NCI-H2171 treated with DMSO at 0.1 percent for 48 hours (cell line): ENCODE measurements at regions not wholly inside any gene's neighbourhood (a gene's known extent, or its start where the extent isn't known, plus 50 kb on each side); places are given as distances from the start of the nearest gene placed in this dataset.
A peak's percentile ranks its signal among the peaks of the same experiment; 100 is the strongest.

Source experiments
- DNase-seq: peaks from one replicate; lab custom pipeline; 2025; lab: John Stamatoyannopoulos, UW

DNA sequence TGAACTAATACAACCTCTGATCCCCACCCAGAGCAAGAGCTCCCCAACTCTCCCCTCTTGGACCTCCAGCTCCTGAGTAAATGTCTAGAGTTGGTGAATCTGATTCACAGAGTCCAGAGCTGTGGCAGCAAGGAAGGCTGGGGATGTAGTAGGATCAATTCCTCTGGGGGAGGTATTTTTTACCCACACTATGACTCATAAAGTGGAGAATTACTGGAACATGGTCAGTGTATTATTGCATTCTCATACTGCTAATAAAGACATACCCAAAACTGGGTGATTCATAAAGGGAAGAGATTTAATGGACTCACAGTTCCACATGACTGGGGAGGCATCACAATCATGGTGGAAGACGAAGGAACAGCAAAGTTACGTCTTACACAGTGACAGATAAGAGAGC, 496.7 kb downstream of the EFNB2 start:
- DNase-seq = no peak

GRCh38 chr13:106036870-106037269, 498.6 kb downstream of the EFNB2 start:
- no peak for DNase-seq

DNA sequence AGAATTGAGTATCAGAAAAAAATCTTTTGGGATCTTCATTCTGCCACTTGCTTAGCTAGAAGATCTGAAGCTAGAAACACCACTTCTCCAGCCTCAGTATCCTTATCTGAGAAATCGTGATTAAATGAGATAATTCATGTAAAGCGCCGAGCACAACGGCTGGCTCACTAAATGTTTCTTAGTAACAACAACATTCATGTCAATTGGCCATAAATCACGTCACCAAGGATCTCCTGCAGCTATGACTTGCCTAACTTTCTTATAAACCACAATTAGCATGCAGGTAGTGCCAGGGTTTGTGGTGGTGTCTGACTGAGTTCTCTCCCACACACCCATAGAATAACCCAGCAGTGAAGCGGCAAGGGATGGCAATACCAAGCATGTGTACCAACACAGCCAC, 501.3 kb downstream of the EFNB2 start:
- DNase-seq = no peak

DNA sequence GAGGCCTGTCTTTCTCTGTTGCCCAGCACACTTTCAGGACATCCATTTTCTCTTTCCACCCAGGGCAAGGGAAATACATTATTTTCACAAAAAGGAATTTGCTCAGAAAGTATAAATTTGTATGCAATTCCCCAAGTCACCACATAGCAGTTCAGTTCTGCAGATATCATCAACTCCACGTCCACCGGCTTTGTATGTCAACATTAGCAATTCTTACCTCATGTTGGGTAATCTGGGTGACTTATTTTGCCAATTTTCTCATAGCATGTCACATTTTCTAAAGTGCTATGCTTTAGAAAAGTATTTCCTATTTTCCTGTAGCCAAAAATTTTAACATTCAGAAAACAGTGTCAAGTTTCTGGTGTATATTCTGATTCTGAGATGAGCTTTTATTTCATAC, 501.8 kb downstream of the EFNB2 start:
- DNase-seq = no peak

DNA sequence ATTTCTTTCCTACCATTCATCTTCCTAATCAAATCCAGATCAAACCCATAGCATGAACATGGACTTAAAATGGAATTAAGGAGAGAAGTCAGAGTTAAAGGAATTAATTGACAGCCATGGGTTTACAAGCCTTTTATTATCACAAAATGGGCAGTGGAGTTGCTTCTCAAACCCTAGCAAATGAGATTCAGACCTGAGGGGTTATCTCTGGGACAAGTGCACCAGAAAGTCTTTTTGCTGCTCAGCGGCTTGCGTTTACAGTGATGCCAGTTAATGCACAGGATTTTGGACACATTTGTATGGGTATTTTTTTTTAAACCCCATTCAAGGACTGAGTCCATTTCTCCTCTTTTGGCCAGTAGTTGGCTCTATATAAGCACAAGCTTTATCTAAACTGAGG, 503.0 kb downstream of the EFNB2 start:
- no peak for DNase-seq

DNA sequence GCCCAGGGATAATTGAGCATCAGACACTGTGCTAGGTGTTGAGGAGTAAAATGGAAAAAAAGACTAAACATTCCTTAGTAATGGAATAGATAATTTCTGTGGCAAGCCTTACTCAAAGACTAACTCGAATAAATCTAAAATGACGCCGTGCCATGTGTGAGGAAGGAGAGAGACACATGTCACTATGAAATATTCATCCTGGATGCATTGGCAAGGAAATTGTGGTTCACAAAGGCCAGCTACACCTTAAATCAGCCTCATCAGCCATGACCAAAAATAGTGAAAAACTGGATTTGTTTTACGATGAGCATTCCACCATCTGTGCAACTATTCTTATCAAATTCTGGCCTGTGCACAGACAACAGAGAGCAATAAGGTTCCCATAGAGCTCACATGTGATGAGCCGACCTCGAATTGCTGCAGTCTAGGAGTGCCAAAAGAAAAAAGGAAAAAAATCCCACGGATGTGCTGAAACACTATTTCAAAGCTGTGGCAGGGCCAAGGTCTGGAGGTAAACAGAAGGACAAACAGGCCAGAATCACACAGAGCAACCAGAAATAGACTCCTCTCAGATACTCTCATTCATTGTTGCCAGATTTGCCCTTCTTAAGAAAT, 505.7 kb downstream of the EFNB2 start:
- DNase-seq = peak; percentile 42

GRCh38 chr13:106028911-106029310, 506.6 kb downstream of the EFNB2 start:
- DNase-seq = no peak

GRCh38 chr13:106011600-106011999, 523.9 kb downstream of the EFNB2 start:
- DNase-seq = no peak

DNA sequence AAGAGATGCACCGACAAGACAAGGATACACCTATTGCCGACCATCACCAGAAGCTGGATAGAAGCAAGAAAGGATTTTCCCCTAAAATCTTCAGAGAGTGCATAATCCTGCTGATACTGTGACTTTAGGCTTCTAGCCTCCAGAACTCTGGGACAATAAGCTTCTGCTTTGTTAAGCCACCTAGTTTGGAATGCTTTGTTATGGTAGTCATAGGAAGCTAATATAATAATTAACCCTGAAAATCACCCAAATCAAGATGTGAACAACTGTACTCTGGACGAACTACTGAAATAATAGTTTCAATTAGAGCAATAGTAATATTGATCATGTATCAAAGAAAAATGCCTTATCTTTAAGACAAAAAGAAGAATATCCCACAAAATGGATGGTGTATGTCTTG, 524.6 kb downstream of the EFNB2 start:
- no peak for DNase-seq

- no peak for DNase-seq
Observed at GRCh38 chr13:106008540-106008939, 526.9 kb downstream of the EFNB2 start.

DNA sequence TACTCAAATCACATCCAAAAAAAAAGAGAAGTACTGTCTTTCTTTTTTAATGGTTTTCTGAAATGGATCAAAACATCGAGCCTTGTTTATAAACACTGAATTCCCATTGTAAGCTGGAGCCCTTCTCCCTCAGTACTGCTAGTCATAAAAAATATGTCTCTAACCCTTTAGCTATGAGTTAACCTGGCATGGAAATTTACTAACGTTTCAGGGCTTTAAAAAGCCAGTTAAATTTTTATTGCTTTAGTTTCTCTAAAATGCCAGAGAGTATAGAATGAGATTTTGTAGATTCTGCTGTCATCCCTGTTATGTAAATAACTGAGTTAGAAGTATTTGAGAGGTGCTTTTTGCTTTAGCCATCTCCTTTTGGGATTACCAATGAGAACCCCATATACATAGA, 528.3 kb downstream of the EFNB2 start:
- no peak for DNase-seq

GRCh38 chr13:106003651-106004050, 531.8 kb downstream of the EFNB2 start:
- DNase-seq = no peak

DNA sequence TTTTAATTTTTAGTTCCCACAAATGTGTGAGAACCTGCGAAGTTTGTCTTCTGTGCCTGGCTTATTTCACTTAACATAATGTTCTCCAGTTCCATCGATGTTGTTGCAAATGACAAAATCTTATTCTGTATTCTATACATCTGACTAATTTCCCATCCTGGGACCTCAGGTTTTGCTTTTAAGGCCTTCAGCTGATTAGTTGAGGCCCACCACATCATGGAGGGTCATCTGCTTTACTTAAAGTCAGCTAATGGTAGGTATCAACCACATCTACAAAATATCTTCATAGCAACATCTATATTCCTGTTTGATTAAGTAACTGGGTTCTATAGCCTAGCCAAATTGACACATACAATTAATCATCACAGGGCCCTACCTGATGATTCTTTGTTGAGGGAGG, 534.0 kb downstream of the EFNB2 start:
- no peak for DNase-seq

DNA sequence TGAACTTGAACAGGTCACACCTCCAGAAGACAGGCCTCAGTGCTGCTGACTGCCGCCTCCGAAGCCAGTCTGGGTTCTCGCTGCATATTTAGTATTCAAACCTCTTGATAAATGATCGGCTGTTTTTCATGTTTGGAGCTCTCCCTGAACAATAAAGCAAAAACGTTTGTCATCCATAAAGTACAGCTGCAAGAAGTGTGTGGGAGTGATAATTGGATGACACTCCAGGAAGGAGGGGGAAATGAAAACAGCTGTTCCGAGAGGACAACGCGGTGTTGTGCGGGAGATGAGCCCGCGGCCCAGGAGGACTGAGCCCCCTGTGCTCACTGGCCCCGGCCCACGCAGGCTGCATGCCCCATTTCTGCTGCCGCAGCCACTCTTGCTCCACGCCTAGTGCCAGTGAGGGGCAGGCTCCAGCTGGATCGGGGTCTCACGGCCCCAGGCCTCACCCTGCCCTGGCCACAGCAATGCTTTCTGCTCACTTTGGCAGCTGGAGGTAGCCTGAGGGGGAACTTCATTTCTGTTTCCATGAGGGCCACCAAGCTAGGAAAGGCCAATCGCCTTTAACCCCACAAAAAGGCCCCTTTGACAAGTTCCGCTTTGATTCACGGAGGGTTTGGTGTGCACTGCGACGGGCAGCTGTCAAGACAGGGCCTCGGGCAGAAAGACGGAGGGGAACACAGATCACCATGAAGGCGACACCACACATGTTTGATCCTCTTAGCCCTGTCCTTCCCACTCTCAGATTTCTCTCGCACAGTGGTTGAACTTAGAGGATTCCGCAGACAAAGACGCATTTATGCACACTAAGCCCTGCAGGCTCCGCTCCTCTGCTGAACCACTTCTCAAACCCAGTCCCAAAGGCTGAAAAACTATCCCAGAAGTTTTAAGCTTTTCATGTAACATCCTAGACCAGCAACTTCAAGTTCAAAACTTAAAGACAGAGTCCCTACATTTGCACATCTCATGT, 537.6 kb downstream of the EFNB2 start:
- no peak for DNase-seq

- no peak for DNase-seq
Observed at GRCh38 chr13:105996391-105997025, 539.0 kb downstream of the EFNB2 start.

GRCh38 chr13:105994340-105994739, 541.1 kb downstream of the EFNB2 start:
- DNase-seq = no peak

DNA sequence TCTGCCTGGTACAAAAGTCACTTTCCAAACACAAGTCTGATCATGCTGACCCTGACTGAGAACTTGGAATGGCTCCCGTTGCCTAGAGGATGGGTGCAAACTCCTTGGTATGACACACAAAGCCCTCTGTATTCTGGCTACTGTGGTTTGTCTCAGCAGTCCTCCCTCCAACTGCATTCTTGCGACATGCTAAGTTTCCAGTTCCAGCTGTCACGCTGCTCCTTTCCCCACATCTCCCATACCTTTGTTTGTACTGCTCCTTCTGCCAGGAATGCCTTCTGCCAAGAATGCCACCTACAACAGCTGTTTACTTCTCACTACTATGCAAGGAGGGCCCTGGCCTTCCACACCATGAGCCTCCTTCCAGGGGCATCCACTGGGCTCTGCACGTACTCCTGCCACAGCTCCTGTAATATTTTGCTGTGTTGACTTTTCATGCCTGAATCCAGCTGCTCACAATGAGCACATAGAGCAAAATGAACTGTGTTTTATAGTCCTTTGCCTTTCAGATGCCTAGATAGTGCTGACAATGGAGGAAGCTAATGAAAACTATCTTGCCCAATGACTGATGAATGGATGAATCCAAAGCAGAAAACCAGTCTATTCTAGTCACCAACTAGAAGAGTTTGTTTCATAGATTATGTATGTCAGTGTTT, 543.7 kb downstream of the EFNB2 start:
- DNase-seq = peak; percentile 93

- no peak for DNase-seq
Observed at GRCh38 chr13:105991131-105991530, 544.3 kb downstream of the EFNB2 start.

- DNase-seq = no peak
Observed at GRCh38 chr13:105990256-105990958, 545.1 kb downstream of the EFNB2 start.

- no peak for DNase-seq
Observed at GRCh38 chr13:105984646-105985045, 550.8 kb downstream of the EFNB2 start.

DNA sequence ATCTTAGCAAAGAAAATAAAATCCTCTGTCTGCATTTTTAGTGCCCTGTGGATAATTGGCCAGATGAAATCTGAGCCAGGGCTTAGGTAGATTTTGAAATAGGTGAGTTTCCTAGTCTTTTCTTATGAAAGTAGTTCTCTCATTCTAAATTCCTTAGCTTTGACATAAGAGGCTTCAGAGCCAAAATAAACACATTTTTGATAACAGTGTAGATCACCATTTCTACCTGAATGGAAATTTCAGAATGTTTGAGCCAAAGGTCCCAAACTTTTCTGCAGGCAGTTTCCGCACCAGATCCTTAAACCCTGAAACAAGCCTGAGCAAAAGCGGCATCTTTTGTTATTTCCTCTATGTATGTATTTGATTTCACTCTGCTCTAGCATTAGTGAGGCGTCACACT, 551.2 kb downstream of the EFNB2 start:
- no peak for DNase-seq
